PC-9 (cell line): ENCODE measurements at regions not wholly inside any gene's neighbourhood (a gene's known extent, or its start where the extent isn't known, plus 50 kb on each side); places are given as distances from the start of the nearest gene placed in this dataset.

Experiments
- BruUV-seq: library from RNA; stranded (reverse); fragments of 400-500 nt; replicated peaks from 2 replicates; lab custom pipeline; 2021; lab: Mats Ljungman, UMichigan
- CTCF ChIA-PET: fragments of 300-600 bp; sonication (Branson Sonifier 250); formaldehyde crosslinking; loops from one replicate; lab custom pipeline; 2022; ENCODE audit warnings: antibody characterized with exemption; lab: Charles Lee
- POLR2A ChIA-PET: fragments of 300-600 bp; sonication (Branson Sonifier 250); formaldehyde crosslinking; loops from one replicate; lab custom pipeline; 2022; ENCODE audit warnings: antibody characterized with exemption; ENCODE audit not compliant: unreplicated experiment; lab: Charles Lee
- DNase-seq, 2 experiments: peaks; one replicate each; pipeline versions ENCODE4 v3.0.0 to v3.0.0-alpha.2; 2015 to 2022; ENCODE audit warnings: mixed read lengths in 1 of 2
- H2AFZ ChIP-seq: fragments of 200-600 bp; sonication (generic); 2 replicates; pipeline ENCODE4 v1.8.1; 2017; ENCODE audit warnings: antibody characterized with exemption
- H3F3A ChIP-seq: fragments of 200-600 bp; sonication (generic); 2 replicates; pipeline ENCODE4 v1.8.1; 2017; ENCODE audit warnings: antibody characterized with exemption, mild to moderate bottlenecking, low read depth; ENCODE audit not compliant: insufficient read depth
- H3K27ac ChIP-seq: fragments of 200-600 bp; sonication (generic); 2 replicates; pipeline ENCODE4 v1.6.1; 2016; ENCODE audit warnings: mixed run types
- H3K27me3 ChIP-seq: fragments of 200-600 bp; sonication (generic); 2 replicates; pipeline ENCODE4 v1.6.1; 2016; ENCODE audit warnings: low read depth, mixed run types; ENCODE audit not compliant: insufficient read depth
- H3K36me3 ChIP-seq: fragments of 200-600 bp; sonication (generic); 2 replicates; pipeline ENCODE4 v1.6.1; 2016; ENCODE audit warnings: low read depth, mixed run types
- H3K4me1 ChIP-seq: fragments of 200-600 bp; sonication (generic); replicated peaks from 2 replicates; pipeline ENCODE4 v1.6.1; 2016; ENCODE audit warnings: mixed run types; ENCODE audit not compliant: insufficient read depth
- H3K4me2 ChIP-seq: fragments of 200-600 bp; sonication (generic); 2 replicates; pipeline ENCODE4 v1.6.1; 2017; ENCODE audit warnings: mixed run types
- H3K4me3 ChIP-seq: fragments of 200-600 bp; sonication (generic); 2 replicates; pipeline ENCODE4 v1.6.1; 2016; ENCODE audit warnings: mixed run types
- H3K79me2 ChIP-seq: fragments of 200-600 bp; sonication (generic); 2 replicates; pipeline ENCODE4 v1.6.1; 2017; ENCODE audit warnings: low read depth, mixed run types
- H3K9me2 ChIP-seq: fragments of 200-600 bp; sonication (generic); 2 replicates; pipeline ENCODE4 v1.8.1; 2017; ENCODE audit warnings: mild to moderate bottlenecking; ENCODE audit not compliant: insufficient read depth
- H3K9me3 ChIP-seq: fragments of 200-600 bp; sonication (generic); 2 replicates; pipeline ENCODE4 v1.8.1; 2016; ENCODE audit warnings: low read depth; ENCODE audit not compliant: insufficient read depth
- H4K20me1 ChIP-seq: fragments of 200-600 bp; sonication (generic); 2 replicates; pipeline ENCODE4 v1.8.1; 2017; ENCODE audit not compliant: insufficient read depth
- CTCF ChIP-seq: fragments of 200-600 bp; sonication (generic); conservative IDR thresholded peaks from 2 replicates; pipeline ENCODE4 v1.6.1; 2017; ENCODE audit warnings: mixed run types, antibody characterized with exemption, mild to moderate bottlenecking, moderate library complexity
- EZH2 ChIP-seq: fragments of 200-600 bp; sonication (generic); IDR thresholded peaks from 2 replicates; pipeline ENCODE4 v1.8.0; 2017; ENCODE audit warnings: antibody characterized with exemption, low read depth
- intact Hi-C: fragments of 100-400 bp; cut with micrococcal nuclease; formaldehyde crosslinking; loops from one replicate; pipeline ENCODE4 v1.10.0; 2022; ENCODE audit not compliant: unreplicated experiment

- Histone ChIP-seq H3K4me3 (no peak overlapping the region), H2AFZ (no peak overlapping the region), H4K20me1 (no peaks in the 10 kb centered on the region), H3K27ac (no peak overlapping the region), H3K9me2 (no peaks in the 10 kb centered on the region), H3K36me3 (no peaks in the 10 kb centered on the region), H3F3A (no peaks in the 10 kb centered on the region), H3K79me2 (no peaks in the 10 kb centered on the region), H3K4me1 (no peaks in the 10 kb centered on the region), H3K9me3 (no peaks in the 10 kb centered on the region), H3K27me3 (peaks cover 10% of the 10 kb centered on the region; the same call in 1 of the 2 replicates), H3K4me2 (no peak overlapping the region)
- ChIA-PET POLR2A (no interaction called here), CTCF (no interaction called here)
- no TSS peak for BruUV-seq
- intact Hi-C loops, result no loop called here
- TF ChIP-seq EZH2 (no peak), CTCF (no peak)
- DNase-seq, result no peak
Measured at GRCh38 chr16:7257016-7257415, 75.6 kb upstream of the RBFOX1 start.

- intact Hi-C loops, result no loop called here
- no peaks in the 10 kb centered on the region for H3K79me2 ChIP-seq
- no peaks in the 10 kb centered on the region for H3K27me3 ChIP-seq
- no peaks in the 10 kb centered on the region for H3K4me1 ChIP-seq
- H4K20me1 ChIP-seq, result no peaks in the 10 kb centered on the region
- H3K9me2 ChIP-seq, result no peaks in the 10 kb centered on the region
- H3F3A ChIP-seq, result no peaks in the 10 kb centered on the region
- no peak for DNase-seq
- CTCF ChIA-PET, result no interaction called here
- H3K27ac ChIP-seq, result no peak overlapping the region
- H3K4me3 ChIP-seq, result no peak overlapping the region
- no peak overlapping the region for H2AFZ ChIP-seq
- POLR2A ChIA-PET, result no interaction called here
- BruUV-seq, result no TSS peak
- H3K36me3 ChIP-seq, result no peaks in the 10 kb centered on the region
- no peaks in the 10 kb centered on the region for H3K9me3 ChIP-seq
- TF ChIP-seq CTCF (no peak), EZH2 (no peak)
- no peak overlapping the region for H3K4me2 ChIP-seq
Measured at GRCh38 chr16:7246578-7246977, 86.1 kb upstream of the RBFOX1 start.

- Histone ChIP-seq H3K4me2 (no peak overlapping the region), H3F3A (no peaks in the 10 kb centered on the region), H3K9me2 (no peaks in the 10 kb centered on the region), H3K27ac (no peak overlapping the region), H3K79me2 (no peaks in the 10 kb centered on the region), H3K27me3 (no peaks in the 10 kb centered on the region), H3K4me1 (no peaks in the 10 kb centered on the region), H4K20me1 (no peaks in the 10 kb centered on the region), H3K9me3 (no peaks in the 10 kb centered on the region), H3K36me3 (no peaks in the 10 kb centered on the region), H2AFZ (no peak overlapping the region), H3K4me3 (no peak overlapping the region)
- CTCF ChIA-PET, result no interaction called here
- intact Hi-C loops, result no loop called here
- POLR2A ChIA-PET, result no interaction called here
- no TSS peak for BruUV-seq
- TF ChIP-seq EZH2 (no peak), CTCF (no peak)
- no peak for DNase-seq
Measured at GRCh38 chr16:7239547-7239946, 93.1 kb upstream of the RBFOX1 start.
